HG02943 (cell line): ENCODE measurements at regions not wholly inside any gene's neighbourhood (a gene's known extent, or its start where the extent isn't known, plus 50 kb on each side); places are given as distances from the start of the nearest gene placed in this dataset.
"Not testable (repeated sequence)": the region's sequence is repeated elsewhere in the genome, so short reads cannot be mapped to it uniquely, and the experiment has no call there.

Experiments used
- ATAC-seq: cut with Tn5 transposase; IDR thresholded peaks from one replicate; pipeline ENCODE4 v1.9.1; 2021; ENCODE audit warnings: mild to moderate bottlenecking, low read depth, moderate library complexity; ENCODE audit not compliant: unreplicated experiment

GRCh38 chr13:71218960-71219359 lies 648.0 kb downstream of the DACH1 start:
- no peak for ATAC-seq

DNA sequence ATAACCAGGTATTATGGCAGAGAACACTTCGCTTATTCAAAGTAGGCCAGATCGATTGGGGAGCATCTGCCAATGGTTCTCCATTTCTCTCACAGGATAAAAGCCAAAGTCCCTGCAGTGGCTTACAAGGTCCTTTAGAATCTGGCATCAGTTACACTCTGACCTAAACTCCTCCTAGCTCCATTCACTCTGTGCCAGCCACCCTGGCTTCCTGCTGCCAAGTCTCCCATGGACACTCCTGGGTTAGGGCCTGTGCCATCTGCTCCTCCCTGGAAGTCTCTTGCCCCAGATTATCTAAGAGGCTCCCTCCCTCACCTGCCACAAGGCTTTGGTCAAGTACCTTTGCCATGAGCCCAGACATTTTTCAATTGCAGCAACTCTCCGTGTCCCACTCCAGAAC lies 649.2 kb downstream of the DACH1 start:
- ATAC-seq = no peak

GRCh38 chr13:71214821-71215220 lies 652.2 kb downstream of the DACH1 start:
- ATAC-seq = no peak

DNA sequence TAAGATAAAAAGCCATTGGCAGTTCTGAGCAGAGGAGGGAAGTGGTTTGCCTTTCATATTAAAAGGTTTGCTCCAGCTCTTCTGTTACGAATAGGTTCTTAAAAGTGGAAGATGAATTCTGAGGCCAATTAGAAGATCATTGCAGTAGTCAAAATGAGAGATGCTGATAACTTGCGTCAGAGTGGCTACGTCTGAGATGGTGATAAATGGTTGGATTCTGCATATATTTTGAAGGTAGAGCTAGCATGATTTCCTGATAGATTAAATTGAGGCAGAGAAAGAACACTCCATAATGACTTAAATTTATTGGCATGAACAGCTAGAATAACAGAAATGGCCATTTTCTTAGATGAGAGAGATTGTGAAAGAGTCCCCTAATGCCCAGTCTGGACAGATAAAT lies 652.6 kb downstream of the DACH1 start:
- no peak for ATAC-seq

DNA sequence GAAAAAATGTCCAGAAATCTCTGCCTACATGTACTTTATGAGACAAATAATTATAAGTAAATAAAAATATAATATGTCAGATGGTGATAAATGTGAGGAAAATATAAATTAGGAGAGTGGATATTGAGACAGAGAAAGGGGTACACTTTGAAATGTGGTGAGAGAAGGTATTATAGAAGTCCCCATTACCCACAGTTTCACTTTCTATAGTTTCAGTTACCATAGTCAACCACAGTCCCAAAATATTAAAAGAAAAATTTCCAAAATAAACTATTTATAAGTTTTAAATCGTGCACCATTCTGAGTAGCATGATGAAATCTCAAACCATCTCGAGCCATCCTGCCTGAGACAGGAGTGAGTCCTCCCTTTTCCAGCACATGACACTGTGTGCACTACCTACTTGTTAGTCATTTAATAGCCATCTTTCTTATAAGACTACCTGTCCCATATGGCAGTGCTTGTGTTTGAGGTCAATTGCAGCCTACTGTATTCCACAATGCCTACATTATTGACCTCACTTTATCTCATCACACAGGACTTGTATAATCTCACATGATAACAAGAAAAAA lies 653.7 kb downstream of the DACH1 start:
- ATAC-seq = no peak

- no peak for ATAC-seq
These were observed 656.1 kb downstream of the DACH1 start for GRCh38 chr13:71210861-71211260.

GRCh38 chr13:71209217-71209616 lies 657.8 kb downstream of the DACH1 start:
- no peak for ATAC-seq

GRCh38 chr13:71184583-71184982 lies 682.4 kb downstream of the DACH1 start:
- ATAC-seq = not testable (repeated sequence)

- ATAC-seq = not testable (repeated sequence)
These were observed 683.7 kb downstream of the DACH1 start for GRCh38 chr13:71183352-71183751.

DNA sequence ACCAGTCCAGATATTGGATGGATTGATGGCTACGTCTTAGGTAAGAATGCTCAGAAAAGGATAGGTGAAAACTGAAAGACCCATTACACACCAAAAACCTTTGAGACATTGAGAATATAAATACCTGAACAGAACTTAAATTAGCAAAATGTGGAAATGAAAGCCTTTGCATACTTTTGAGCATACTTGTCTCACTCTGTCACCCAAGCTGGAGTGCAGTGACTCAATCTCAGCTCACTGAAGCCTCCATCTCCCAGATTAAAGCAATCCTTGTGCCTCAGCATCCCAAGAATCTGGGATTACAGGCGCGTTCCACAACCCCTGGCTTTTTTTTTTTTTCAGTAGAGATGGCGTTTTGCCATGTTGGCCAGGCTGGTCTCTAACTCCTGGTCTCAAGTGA lies 695.3 kb downstream of the DACH1 start:
- no peak for ATAC-seq

GRCh38 chr13:71169180-71169579 lies 697.8 kb downstream of the DACH1 start:
- ATAC-seq = no peak

GRCh38 chr13:71156550-71156949 lies 710.5 kb downstream of the DACH1 start:
- ATAC-seq = no peak

- no peak for ATAC-seq
These were observed 717.3 kb downstream of the DACH1 start for GRCh38 chr13:71149498-71150363.

- ATAC-seq = no peak
These were observed 718.0 kb downstream of the DACH1 start for GRCh38 chr13:71149046-71149445.

DNA sequence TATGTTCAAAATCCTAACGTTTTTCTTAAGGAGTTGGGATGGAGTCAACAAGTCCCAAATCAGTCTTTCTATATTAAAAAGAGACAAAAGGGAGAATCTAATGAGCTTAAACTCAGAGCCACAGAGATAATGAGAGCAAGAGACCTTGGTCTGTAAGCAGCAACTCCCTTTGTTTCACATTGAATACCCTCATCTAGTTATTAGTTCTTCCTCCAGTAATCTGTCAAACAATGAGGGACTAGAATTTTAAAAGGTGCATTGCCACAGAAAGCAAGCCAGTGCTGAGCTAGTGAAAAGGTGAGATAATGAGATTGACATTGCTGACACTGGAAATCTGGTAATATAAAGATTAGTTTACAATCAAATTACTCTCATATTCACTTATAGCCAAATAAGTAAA lies 718.6 kb downstream of the DACH1 start:
- ATAC-seq = no peak

- ATAC-seq = no peak
These were observed 722.1 kb downstream of the DACH1 start for GRCh38 chr13:71144883-71145282.

DNA sequence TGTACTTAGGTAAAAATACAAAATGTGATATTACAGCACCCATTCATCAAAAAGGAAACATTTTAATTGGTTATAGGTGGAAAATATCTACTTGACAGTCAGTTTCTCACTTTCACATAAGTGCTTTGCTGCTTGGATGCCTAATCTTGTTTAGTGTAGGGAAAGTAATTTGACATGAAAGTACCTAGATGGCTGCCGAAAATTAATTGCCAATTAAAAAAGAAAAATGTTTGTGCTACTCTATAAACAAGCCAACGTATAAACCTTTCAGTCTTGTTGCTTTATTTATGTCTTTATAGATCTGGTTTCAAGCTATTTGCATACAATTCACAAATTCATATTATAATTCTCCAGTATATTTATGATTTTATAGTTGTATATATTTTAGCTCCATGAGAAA lies 729.9 kb downstream of the DACH1 start:
- ATAC-seq = no peak

DNA sequence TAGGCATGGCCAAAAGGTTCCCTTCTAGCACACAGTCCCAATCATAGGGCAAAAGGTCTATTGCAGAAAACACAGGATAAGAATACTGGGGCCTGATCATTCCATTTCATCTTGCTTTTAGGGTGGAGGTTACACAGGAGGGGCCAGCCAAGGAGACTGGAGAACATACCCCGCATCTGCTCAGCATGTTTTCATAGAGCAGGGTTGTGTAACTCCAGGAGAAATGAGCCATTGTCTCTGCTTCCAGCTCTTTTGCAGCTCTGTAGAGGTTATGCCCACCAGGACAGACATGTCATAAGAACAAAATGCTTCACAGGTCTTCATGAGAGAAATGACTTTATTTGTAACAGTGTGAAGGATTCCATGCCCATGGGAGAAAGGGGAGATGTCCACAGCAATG lies 742.8 kb downstream of the DACH1 start:
- ATAC-seq = no peak

- no peak for ATAC-seq
These were observed 748.1 kb downstream of the DACH1 start for GRCh38 chr13:71118779-71119364.

DNA sequence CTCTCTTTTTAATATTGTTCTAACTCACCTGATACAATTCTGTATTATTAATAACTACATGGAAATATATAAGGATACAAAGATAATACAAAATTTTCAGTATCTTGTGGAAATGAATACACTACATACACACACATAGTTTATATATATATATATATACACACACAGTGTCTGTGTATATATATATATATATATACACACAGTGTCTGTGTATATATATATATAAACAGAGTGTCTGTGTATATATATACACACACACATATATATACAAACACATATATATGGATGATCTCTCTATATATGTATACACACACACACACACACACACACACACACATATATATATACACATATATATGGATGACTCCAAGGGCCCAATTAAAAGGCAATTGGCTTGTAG lies 749.1 kb downstream of the DACH1 start:
- no peak for ATAC-seq

DNA sequence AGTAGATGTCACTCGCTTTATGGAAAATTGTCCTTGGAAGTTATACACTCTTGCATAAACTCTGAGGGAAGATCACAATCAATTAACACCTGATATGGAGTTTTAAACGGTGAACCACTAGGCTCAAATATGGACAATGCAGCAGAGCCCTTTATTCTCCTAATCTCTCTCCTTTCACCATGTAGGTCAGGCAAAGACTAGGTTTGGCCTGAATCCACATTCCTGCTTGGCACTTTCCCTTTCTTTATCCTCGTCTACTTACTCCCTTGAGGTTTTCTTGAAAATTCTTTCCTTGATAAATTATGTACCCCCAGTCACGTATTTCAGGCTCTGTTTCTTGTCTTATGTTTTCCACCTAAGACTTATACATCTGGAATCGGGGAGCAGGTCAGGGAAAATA lies 751.7 kb downstream of the DACH1 start:
- ATAC-seq = no peak

DNA sequence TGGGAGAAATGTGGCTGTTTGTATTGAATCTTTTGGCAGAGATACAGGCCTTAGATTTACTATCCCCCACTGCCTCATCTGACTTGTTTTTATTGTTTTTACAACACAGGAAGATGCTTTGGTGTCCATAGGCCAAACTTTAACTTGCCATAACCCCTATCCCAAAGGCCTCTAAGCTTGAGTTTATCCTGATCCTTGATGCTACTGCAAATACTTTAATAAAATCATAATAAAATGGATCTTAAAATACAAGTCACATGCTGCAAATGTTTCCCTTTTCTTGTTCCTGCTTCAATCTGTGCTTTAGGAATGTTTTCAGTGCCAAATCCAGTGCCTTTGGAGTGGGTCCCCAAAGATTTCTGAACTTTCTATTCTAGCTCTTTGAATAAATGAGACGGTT lies 770.6 kb downstream of the DACH1 start:
- no peak for ATAC-seq
